SK-N-MC (cell line): ENCODE measurements at regions not wholly inside any gene's neighbourhood (a gene's known extent, or its start where the extent isn't known, plus 50 kb on each side); places are given as distances from the start of the nearest gene placed in this dataset.
"Not testable (repeated sequence)": the region's sequence is repeated elsewhere in the genome, so short reads cannot be mapped to it uniquely, and the experiment has no call there.

ENCODE experiments used
- DNase-seq: peaks from one replicate; pipeline ENCODE4 v3.0.0-alpha.2; 2011; ENCODE audit warnings: low read depth, low spot score
- H3K27ac ChIP-seq: fragments of 200-600 bp; sonication (generic); 2 replicates; pipeline ENCODE4 v1.5.1; 2016; ENCODE audit warnings: mixed run types
- H3K36me3 ChIP-seq: fragments of 200-600 bp; sonication (generic); 2 replicates; pipeline ENCODE4 v1.6.1; 2017; ENCODE audit warnings: antibody characterized with exemption, low read length, mixed read lengths; ENCODE audit not compliant: insufficient read depth
- H3K4me3 ChIP-seq: fragments of 200-600 bp; sonication (generic); 2 replicates; pipeline ENCODE4 v1.5.1; 2016
- H3K9ac ChIP-seq: fragments of 200-600 bp; sonication (generic); 2 replicates; pipeline ENCODE4 v1.8.0; 2017; ENCODE audit warnings: mixed run types, mixed read lengths; ENCODE audit not compliant: insufficient read length
- H3K9me3 ChIP-seq: fragments of 200-600 bp; sonication (generic); 2 replicates; pipeline ENCODE4 v1.6.1; 2017; ENCODE audit warnings: low read depth, mild to moderate bottlenecking, antibody characterized with exemption, low read length, moderate library complexity, mixed read lengths
- EZH2 ChIP-seq: fragments of 200-600 bp; sonication (generic); IDR thresholded peaks from one replicate; pipeline ENCODE4 v1.6.1; 2017; ENCODE audit warnings: antibody characterized with exemption
- FOXP2 ChIP-seq: optimal IDR thresholded peaks from 2 replicates; pipeline ENCODE3; 2011; ENCODE audit warnings: mild to moderate bottlenecking, moderate library complexity; ENCODE audit not compliant: insufficient read depth; ENCODE audit errors: extremely low read length, control extremely low read depth
- POLR2AphosphoS5 ChIP-seq: IDR thresholded peaks from 2 replicates; pipeline ENCODE4 v1.6.1; 2012; ENCODE audit warnings: mild to moderate bottlenecking, low read depth, low read length, borderline replicate concordance

DNA sequence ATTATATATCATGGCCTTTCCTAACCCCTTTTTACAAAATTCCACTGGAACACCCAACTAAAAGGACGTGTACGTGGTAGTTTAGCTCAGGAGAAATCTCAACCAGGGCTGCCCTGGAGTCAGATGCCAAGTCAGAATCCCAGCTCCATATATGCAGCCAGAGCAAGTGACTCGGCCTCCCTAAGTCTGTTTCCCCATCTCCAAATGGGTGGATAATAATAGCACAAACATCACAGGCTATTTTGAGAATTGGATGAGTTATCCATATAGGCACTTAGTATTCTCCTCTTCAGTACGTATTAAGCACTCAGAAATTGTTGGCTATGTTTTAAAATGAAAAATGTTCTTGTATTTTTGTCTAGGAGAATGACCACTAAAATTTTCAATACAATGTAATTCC is 481.5 kb downstream of the CD109 start:
- Histone ChIP-seq H3K9me3 (no peaks in the 10 kb centered on the region), H3K9ac (no peak overlapping the region), H3K27ac (no peak overlapping the region), H3K4me3 (no peak overlapping the region), H3K36me3 (no peaks in the 10 kb centered on the region)
- TF ChIP-seq FOXP2, result no peak
- no peak for TF ChIP-seq EZH2
- TF ChIP-seq POLR2AphosphoS5, result no peak
- no peak for DNase-seq

DNA sequence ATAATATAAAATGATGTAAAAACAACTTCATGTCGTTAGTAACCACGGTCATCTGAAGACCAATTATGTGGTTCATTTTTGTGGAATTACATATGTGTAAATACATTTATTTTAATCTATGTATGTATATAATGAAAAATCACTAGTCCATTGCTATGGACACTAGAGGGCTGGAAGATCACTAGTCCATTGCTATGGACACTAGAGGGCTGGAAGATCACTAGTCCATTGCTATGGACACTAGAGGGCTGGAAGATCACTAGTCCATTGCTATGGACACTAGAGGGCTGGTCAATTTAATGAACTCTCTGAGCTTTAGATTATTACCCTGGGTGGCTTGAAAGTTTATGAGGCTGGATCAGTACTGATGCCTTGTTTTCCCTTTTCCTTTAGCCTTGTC is 474.5 kb downstream of the CD109 start:
- H3K9me3 ChIP-seq, H3K9ac ChIP-seq, DNase-seq, H3K4me3 ChIP-seq, H3K36me3 ChIP-seq, H3K27ac ChIP-seq: not testable (repeated sequence)

DNA sequence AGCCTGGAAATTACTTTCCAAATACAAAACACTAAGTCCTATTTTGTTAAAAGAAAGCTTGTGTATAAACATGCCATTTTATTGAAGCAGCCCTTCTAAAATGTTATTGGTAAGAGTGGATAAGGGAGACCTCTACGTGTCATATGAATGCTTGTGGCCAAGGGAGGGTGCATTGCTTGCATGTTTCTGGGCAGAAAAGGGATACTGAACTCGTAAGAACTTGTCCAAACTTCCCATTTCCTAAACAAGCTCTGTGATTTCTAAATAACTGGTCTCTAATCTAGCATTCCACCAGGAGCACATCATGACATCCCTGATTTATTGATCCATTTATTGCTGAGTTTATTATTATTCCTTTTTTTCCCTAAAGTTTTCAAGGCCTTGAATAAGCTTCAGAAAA is 474.1 kb downstream of the CD109 start:
- Histone ChIP-seq H3K9me3 (no peaks in the 10 kb centered on the region), H3K9ac (no peak overlapping the region), H3K4me3 (no peak overlapping the region), H3K36me3 (no peaks in the 10 kb centered on the region), H3K27ac (no peak overlapping the region)
- DNase-seq, result no peak
- no peak for TF ChIP-seq POLR2AphosphoS5
- TF ChIP-seq FOXP2, result no peak
- no peak for TF ChIP-seq EZH2

DNA sequence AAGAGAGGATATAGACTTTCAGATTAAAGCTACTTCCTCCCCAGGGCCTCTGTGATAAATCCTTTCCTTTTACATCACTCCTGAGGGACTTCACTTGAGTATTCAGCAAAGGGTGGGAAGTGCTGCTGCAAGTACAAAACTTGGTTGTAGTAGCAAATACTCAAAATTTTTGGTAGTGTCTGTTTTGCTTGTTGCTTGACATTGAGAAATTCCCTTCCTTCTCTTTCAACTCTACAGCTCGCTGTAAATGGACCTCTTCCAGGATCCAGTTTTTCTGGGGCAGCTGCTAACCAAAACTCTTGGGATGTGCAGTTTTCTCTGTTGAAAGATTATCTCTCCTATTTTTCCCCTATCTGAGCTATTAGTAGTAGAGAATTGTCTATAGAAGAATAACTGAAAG is 472.0 kb downstream of the CD109 start:
- no peak for DNase-seq
- H3K27ac ChIP-seq, result no peak overlapping the region
- TF ChIP-seq FOXP2, result no peak
- TF ChIP-seq EZH2, result no peak
- no peak for TF ChIP-seq POLR2AphosphoS5
- no peak overlapping the region for H3K4me3 ChIP-seq
- no peak overlapping the region for H3K9ac ChIP-seq
- H3K9me3 ChIP-seq, result no peaks in the 10 kb centered on the region
- no peaks in the 10 kb centered on the region for H3K36me3 ChIP-seq

DNA sequence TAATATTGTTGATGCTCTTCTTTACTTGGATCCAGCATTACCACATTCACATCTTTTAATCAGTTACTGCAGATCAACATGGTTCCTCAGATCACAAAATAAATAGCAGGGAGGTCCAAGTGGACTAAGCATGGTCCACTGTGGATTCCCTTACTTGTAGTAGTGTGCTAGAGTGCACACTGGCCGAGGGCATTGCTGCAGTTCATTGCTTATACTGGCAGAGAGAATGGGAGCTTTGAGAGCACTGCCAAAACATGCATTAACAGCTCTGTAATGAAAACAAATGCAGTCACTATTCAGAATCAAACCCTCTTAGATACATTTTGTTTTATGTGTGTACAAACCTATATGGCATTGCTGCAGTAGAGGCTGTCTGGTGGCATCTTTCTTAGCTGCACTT is 471.5 kb downstream of the CD109 start:
- no peaks in the 10 kb centered on the region for H3K9me3 ChIP-seq
- H3K27ac ChIP-seq, result no peak overlapping the region
- H3K9ac ChIP-seq, result no peak overlapping the region
- DNase-seq, result no peak
- no peaks in the 10 kb centered on the region for H3K36me3 ChIP-seq
- no peak overlapping the region for H3K4me3 ChIP-seq
- TF ChIP-seq EZH2, result no peak
- TF ChIP-seq POLR2AphosphoS5, result no peak
- TF ChIP-seq FOXP2, result no peak

DNA sequence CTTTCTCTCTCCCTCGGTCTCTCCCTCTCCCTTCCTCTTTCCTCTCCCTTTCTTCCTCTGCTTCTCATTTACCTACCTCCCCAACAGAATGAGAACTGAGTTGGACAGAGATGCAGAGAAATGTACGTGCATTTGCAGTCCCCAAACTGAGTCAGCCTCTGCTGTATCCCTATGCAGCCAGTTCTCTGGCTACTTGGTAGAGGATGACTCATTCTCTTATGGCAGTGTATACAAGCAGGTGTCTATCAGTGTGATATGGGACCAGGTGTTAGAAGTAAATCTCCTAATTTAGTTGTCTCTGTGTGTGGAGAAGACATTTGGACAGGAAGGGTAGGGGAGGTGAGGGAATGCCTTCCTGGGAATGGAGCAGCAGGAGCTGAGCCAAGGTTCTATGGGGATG is 470.8 kb downstream of the CD109 start:
- TF ChIP-seq EZH2, result no peak
- TF ChIP-seq FOXP2, result no peak
- no peak for TF ChIP-seq POLR2AphosphoS5
- H3K4me3 ChIP-seq, result no peak overlapping the region
- no peaks in the 10 kb centered on the region for H3K9me3 ChIP-seq
- no peak for DNase-seq
- H3K27ac ChIP-seq, result no peak overlapping the region
- H3K36me3 ChIP-seq, result no peaks in the 10 kb centered on the region
- no peak overlapping the region for H3K9ac ChIP-seq

DNA sequence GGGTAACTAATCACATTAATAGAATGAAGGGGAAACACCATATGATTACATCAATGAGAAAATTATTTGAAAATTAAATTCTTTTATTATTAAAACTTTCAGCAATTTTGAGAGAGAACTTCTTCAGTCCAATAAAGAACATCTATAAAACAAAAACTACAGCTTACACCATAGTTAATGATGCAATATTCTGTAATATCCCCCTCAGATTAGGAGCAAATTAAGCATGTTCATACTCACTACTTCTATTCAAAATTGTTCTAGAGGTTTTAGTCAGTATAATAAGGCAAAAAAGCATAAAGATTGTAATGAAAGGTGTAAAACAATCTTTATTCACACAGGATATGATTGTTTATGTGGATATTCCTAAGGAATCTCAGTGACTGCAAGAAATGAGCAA is 465.4 kb downstream of the CD109 start:
- TF ChIP-seq EZH2 (no peak), POLR2AphosphoS5 (no peak), FOXP2 (no peak)
- H3K36me3 ChIP-seq, result no peaks in the 10 kb centered on the region
- no peak overlapping the region for H3K4me3 ChIP-seq
- no peak overlapping the region for H3K9ac ChIP-seq
- no peak for DNase-seq
- no peaks in the 10 kb centered on the region for H3K9me3 ChIP-seq
- no peak overlapping the region for H3K27ac ChIP-seq

DNA sequence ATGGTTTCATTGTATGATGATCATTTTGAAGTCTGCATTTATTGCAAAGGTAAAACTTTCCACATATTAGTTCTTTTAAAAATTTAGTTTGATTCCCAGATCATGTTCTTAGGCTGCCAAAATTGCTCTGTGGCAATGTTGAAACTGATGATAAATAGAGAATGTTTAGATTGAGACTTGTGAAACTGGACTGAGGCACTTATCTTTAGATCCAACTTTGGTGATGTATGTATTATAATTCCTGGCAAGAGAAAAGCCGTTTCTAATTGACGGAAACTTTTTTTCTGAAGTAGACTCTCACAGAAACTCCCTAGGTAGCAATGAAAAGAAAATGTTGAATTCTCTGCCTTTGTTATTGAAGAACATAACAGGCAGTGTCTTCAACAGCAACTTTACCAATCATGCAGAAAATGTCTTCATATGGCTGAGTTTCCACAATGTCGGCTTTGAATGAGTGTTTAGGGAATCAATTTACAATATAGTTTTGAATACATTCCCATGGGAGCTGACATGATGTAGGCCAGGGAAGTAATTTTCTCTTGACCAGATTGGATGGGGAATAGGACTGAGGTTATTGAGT is 456.2 kb downstream of the CD109 start:
- Histone ChIP-seq H3K27ac (no peak overlapping the region), H3K9ac (no peak overlapping the region), H3K36me3 (no peaks in the 10 kb centered on the region), H3K9me3 (no peaks in the 10 kb centered on the region), H3K4me3 (no peak overlapping the region)
- TF ChIP-seq EZH2 (no peak), POLR2AphosphoS5 (no peak), FOXP2 (no peak)
- no peak for DNase-seq

DNA sequence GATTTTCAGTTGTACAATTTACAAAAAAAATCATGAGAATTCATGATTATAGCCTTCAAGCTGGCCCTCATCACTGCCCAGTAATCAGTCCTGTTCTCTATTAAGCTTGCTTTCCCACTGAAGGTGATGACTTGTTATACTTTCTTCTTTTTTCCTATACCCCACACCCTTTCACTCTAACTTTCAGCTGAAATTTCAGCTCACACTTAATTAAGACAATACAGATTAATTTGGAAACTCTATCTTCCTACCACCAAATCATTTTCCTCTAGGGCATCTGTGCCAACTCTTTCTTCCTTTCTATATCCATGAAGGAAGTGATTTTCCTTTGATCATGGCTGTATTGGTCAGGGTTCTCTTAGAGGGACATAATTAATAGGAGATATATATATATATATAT is 449.9 kb downstream of the CD109 start:
- Histone ChIP-seq H3K4me3 (no peak overlapping the region), H3K9me3 (no peaks in the 10 kb centered on the region), H3K27ac (no peak overlapping the region), H3K9ac (no peak overlapping the region), H3K36me3 (no peaks in the 10 kb centered on the region)
- DNase-seq, result no peak
- TF ChIP-seq FOXP2 (no peak), POLR2AphosphoS5 (no peak), EZH2 (no peak)

DNA sequence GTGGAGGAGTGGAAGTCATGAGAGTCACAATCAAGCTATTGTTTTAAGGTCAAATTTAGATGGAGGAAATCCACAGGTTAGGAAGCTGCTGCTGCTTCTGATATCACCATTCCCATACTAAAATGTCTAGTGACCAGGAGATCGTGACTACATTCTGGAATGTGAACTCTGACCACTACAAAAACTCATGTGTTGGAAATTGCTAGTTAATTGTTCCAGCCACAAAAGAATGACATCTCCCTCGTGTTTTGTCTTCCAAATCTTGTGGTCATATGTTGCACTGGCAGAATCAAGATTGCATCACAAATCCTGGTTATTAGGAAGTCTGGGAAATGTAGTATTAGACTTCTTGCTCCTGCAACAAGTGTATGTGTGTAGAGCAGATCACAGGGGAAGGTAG is 441.9 kb downstream of the CD109 start:
- H3K9me3 ChIP-seq, result no peaks in the 10 kb centered on the region
- no peak overlapping the region; the same call in 1 of the 2 replicates for H3K4me3 ChIP-seq
- H3K27ac ChIP-seq, result no peak overlapping the region; the same call in 1 of the 2 replicates
- DNase-seq, result no peak
- no peak overlapping the region for H3K9ac ChIP-seq
- no peak for TF ChIP-seq FOXP2
- TF ChIP-seq EZH2, result no peak
- no peak for TF ChIP-seq POLR2AphosphoS5
- H3K36me3 ChIP-seq, result no peaks in the 10 kb centered on the region
